Stimulated activated CD4-positive, alpha-beta T cell treated with anti-CD3 and anti-CD28 coated beads, TNF-alpha, amount 100 ng/mL, for 24 hours (primary cell): ENCODE measurements at regions not wholly inside any gene's neighbourhood (a gene's known extent, or its start where the extent isn't known, plus 50 kb on each side); places are given as distances from the start of the nearest gene placed in this dataset.

Experiments used
- DNase-seq, 3 experiments: peaks; one replicate each; pipeline ENCODE4 v3.0.0-alpha.2; 2020; ENCODE audit warnings: low read depth in 3 of 3

DNA sequence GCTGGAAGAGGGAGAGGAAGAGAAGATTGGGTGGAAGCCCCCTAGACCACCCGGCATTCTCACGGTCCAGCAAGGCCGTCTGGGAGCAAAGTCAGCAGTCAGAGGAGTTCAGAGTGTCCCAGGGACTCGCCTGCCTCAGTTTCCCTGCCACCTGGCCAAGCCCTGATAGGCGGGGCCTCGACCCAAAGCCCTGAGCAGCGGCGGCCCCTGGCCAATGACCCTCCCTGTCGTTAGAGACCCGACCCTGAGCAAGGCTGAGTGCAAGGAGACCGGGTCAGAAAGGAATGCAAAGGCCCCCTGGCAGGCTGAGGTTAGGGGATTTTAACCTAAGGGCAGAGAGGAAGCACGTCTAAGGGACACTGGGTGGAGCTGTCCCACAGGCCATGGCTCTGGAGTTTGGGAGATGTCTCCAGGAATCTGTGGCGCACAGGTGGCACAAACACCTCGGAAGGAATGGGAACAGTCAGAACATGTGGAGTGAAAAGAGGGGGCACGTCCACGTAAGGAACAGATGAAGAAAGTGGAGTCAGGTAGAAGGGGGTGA is 196.8 kb upstream of the PDE1C start:
- DNase-seq: no peak

- no peak for DNase-seq
Observed at GRCh38 chr7:32264702-32265284, 194.6 kb upstream of the PDE1C start.

- no peak for DNase-seq
Observed at GRCh38 chr7:32263611-32264010, 193.4 kb upstream of the PDE1C start.

DNA sequence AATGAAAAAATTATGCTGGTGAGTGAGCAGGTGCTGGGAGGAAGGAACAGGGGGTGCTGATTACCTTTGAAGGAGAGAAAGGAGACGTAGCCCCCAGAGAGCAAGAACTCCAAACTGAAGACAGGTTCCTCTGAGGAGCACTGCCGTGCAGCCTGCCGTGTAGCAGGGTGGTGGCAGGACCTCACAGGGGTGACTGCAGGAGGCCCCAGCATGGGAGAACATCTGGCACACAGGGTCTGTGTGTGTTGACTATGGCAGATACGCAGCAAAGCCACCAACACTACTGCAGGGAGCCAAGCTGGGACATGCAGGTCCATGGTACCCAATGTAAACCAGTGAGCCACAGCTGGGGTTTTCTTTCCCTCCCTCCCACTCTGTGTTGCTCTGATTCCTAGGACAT is 192.1 kb upstream of the PDE1C start:
- DNase-seq: no peak

DNA sequence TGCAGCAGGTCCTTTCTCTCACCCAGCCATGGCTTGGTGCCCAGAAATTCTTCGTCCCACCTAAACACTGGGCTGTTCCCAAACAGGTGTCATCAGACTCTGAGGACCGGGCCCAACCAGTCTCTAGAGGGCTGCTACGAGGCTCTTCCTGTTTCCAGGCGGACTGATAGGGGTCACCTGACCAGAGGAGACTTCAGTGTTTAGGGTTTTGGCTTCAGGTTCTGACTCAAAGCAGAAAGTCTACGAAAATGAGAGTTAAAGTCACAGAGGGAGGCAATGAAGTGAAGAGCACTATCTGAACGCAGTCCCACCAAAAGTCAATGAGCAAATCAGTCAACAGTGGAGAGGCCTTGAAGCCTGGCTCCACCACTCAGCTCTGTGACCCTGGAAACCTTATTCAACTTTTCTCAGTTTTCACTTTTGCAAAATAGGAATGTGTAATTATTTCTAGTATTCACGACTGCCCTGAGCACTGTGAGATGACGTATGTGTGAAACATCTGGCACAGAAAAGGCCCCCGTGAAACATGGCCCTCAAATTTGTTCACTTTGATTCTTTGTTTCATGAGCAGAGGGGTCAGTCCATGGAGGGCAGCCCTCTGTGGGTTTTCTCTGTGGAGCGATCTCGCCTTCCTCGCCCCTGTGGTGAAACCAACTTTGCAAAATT is 189.9 kb upstream of the PDE1C start:
- no peak for DNase-seq

DNA sequence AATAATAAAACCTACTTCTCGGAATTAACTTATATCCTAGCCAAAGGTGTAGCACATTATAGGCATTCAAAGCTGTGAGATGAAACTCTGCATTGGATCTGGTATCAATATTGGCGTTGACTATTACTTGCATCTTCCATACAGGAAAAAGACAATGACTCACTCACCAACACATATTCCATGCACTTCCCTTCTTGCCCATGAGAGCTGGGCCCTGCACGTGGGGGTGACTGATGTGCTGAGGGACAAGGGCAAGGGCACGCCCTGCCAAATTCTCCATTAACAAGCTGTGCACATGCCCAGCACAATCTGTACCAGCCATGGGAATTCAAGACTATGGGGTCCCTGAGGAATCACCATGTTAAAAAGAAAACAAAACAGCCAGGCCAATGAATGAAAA is 188.1 kb upstream of the PDE1C start:
- no peak for DNase-seq

GRCh38 chr7:32257621-32258020 is 187.4 kb upstream of the PDE1C start:
- no peak for DNase-seq

DNA sequence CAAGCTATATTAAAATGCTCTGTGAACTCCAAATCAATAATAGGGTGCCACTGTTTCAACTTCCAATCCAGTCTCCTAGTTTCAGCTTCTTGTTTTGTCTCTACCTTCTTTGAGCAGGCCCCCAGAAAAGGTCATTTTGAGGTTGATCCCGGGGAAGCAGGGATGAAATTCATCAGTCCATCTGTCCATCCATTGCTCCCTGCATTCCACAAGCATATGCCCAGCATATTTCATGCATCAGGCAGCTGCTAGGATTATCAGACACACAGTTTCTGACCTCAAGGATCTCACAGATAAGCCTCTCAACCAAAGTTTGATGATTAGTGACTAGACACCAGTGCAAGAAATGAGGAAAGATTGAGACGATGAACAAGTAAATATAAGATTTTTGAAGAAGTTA is 186.6 kb upstream of the PDE1C start:
- no peak for DNase-seq

DNA sequence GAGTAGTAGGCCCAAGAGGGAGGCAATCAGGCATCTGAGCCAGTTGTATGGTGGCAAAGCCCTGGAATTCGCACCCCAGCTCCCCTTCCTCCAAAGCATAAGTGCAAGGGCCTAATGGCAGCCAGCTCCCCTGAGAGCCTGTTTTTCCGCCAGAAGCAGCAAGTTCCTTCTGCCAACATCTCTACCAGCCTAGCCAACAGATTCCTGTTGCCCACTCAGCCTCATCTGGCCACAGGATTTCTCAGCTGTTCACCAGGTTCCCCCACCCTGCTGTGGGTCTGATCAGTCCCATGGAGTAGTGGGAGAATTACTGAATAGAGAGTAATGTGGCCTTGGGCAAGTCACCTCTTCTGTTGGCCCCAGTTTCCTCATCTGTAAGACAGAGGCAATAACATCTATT is 186.2 kb upstream of the PDE1C start:
- no peak for DNase-seq

- DNase-seq: no peak
Observed at GRCh38 chr7:32255036-32255435, 184.8 kb upstream of the PDE1C start.

- no peak for DNase-seq
Observed at GRCh38 chr7:32253299-32253698, 183.1 kb upstream of the PDE1C start.

DNA sequence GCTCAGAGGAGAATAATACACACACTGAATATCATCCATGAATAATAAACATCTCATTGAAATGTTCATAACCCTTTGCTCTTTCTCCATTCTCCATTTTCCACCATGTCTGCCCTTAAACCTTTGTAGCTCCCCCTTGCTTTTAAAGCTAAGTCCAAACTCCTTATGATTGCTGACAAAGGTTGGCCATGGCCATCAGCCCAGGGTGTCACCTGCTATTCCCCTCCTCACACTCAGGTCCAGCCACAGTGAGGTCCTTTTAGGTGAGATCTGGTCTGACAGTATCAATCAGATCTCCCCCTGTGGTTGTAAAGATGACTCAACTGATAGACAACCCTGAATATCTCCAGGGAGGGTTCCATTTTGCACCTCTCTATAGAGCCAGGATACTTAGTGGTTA is 181.5 kb upstream of the PDE1C start:
- no peak for DNase-seq

DNA sequence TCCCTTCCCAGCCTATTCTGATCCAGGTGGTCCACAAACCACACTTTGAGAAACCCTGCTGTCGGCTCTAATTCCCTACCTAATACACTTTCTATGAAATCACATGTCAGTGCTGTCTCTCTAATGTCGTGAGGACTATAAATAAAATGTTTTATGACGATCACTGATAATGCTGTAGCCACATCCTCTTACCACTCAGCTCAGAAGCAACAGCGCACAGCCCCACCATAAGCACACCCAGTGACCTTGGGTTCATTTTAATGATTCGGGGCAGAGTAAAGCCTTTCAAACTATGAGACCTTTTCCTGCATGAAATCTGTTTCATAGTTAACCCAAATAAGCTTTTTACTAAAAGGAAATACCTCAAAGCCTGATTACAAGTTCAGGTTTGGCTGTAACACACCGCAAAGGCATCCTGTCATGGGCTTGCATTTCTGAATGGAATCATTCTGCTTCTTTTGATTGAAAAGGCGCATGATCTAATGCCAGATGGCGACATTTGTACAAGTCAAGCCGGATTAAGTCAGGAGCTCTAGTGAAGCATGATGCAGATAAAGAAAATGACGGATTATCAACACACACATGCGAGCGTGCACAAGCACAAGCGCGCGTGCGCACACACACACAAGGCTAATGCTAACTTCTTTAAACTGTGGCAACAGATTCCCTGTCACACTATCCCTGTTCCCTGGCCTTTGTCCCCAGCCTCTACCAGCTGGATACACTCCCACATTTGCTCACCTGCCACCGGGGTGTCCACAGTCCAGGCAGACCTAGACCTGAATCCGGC is 180.5 kb upstream of the PDE1C start:
- DNase-seq: no peak

DNA sequence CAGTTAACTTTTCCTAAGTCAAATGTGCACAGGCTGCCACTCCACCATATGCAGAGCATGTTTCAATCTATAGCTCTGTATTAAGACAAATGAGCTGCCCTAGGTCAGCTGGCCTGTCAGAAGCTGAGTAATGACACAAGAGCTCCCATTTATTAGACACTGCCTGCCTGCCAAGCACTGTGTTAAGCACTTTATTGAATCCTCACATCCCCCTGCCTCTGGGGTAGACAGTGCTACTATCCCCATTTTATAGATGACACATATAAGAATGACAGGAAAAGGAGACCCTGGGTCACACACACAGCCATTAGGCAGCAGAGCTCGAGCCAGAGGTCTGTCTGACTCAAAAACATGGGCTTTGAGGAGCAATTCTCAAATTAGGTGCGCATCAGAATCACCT is 179.8 kb upstream of the PDE1C start:
- no peak for DNase-seq

GRCh38 chr7:32248522-32248921 is 178.3 kb upstream of the PDE1C start:
- DNase-seq: no peak

GRCh38 chr7:32244806-32245345 is 174.7 kb upstream of the PDE1C start:
- DNase-seq: no peak

DNA sequence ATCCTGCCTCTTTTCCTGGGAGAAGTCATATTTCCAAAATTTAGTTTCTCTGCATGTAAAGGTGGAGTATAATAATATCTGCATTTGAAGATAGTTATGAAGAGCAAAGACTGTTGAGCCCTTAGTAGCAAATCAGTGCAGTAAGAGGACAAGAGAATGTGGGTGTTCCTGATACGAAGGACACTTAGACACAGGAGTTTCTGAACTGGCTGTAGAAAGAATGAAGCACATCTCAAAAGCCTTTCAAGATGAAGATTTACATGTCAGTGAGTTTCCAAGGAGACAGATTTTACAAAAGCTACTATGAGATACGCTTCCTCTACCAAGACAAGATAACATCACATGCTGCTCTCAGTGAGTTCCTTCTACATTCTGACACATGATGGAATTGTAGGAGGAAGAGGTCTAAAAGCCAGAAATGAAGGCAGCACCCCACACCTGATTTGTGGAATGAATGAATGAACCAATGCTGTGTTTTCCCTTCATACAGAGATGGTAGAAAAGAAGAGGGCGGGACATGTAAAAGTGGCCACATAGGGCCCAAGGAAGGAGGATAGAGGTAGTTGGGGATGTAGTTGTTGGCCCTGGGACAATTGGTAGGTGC is 173.6 kb upstream of the PDE1C start:
- DNase-seq: no peak

DNA sequence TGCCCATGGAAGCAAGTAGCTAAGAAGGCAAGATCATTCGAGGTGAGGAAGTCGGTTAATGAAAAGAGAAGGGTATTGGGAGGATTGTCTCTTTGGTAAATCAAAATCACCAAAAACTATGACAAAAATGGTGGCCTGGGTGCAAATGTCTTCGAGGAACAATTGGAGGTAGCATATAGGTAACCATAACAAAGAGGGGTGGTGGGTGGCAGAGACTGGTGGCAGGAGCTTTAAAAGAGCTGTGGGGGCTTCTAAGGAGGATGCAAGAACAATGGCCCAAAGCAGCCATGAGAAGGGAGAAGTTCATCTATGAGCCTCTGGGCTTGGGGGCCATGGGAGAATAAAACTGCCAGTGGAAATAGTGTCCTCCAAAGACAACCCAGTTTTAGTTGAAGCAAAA is 172.2 kb upstream of the PDE1C start:
- DNase-seq: no peak

GRCh38 chr7:32241636-32242035 is 171.4 kb upstream of the PDE1C start:
- DNase-seq: no peak

- DNase-seq: no peak
Observed at GRCh38 chr7:32239764-32240163, 169.6 kb upstream of the PDE1C start.

GRCh38 chr7:32228601-32229000 is 158.4 kb upstream of the PDE1C start:
- no peak for DNase-seq

GRCh38 chr7:32227746-32228145 is 157.5 kb upstream of the PDE1C start:
- no peak for DNase-seq
